Left lobe of liver (tissue), 2 donors: ENCODE measurements at regions not wholly inside any gene's neighbourhood (a gene's known extent, or its start where the extent isn't known, plus 50 kb on each side); places are given as distances from the start of the nearest gene placed in this dataset.
"Not testable (repeated sequence)": the region's sequence is repeated elsewhere in the genome, so short reads cannot be mapped to it uniquely, and the experiment has no call there.

Experiments used
- ATAC-seq: fragments of 200-7000 bp; cut with Tn5 transposase; one replicate; pipeline ENCODE4 v1.9.1; 2020; ENCODE audit warnings: mild to moderate bottlenecking, moderate library complexity
- DNase-seq: peaks from one replicate; pipeline ENCODE4 v3.0.0-alpha.2; 2020; ENCODE audit warnings: low spot score
- donor health status: DM: no; HTN: no; CAD: no; lungs with moderate emphysema.
- donor health status: DM: no; HTN: yes; CAD: no.

DNA sequence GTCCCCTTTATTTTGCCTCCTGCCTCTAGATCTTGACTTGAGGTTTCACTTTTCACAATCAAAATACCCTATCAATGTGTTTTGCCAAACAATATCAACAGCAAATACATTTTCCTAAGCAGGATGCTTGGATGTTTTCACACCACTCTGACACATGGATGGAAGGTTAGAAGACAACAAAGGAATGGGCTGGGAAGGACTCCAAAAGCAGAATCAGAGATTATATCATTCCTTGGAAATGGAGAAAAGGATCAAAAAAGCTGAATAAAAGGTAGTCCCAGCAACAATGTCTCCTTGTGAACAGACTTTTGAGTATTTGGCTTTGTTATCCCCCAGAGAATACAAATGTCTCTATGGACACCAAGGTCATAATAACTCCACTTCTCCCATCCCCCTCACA, 170.8 kb downstream of the ETAA1 start:
- ATAC-seq (no peak), DNase-seq (no peak)

DNA sequence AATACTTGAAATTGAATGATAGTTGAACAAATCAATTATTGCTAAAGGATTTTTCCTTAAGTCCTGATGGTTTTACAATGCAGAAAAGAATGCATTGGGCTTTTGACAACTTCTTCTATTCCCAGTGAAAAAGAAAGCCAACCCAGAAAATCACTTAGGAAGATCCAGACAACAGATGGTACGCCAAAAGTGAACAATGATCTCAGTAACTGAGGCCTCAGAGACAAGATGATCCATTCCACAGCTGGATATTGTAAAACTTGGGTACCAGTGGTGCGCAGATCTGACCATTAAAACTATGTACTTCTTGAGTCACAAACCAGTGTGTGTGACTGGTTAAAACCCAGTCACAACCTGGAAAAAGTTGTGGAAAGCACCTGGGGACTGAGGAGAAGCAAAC, 173.5 kb downstream of the ETAA1 start:
- ATAC-seq (no peak), DNase-seq (no peak)

DNA sequence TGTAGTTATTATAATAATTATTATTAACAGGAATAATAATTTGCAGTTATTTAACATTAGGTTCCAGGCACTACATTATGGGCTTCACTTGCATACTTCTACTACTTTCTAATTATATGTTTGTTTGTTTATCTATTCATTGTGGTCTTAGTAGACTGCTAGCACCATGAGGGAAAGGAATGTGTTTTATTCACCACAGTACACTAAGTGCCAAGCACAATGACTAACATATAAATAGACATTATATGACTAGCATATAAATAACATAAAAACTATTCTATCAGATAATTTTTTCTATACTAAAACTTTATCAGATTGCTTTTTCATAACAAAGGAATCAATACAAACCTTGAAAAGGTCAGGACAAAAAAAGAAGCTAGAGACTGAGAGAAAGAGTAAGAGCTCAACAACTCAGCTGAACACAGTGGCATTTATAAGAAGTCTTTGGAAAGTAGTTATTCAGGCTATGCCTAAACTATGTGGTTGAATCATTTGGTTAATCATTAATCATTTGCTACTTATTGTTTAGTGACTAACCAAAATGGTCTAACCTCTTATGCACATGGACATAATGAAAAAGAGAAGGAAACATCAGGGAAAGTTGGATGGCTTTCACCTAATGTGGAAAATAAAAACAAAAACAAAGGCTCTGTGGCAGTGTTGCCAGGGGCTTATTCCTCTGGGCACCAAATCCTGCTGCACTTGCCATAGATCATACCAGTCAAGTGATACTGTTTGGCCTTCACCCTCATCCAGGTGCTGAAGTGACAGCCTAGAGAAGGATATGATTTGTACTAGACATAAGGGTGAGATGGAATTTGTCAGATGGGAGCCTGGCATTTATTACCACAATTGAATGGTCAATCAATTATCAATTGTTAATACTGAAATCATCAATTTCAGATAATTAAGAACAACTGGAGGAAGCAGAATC, 174.9 kb downstream of the ETAA1 start:
- no peak for ATAC-seq
- no peak for DNase-seq

DNA sequence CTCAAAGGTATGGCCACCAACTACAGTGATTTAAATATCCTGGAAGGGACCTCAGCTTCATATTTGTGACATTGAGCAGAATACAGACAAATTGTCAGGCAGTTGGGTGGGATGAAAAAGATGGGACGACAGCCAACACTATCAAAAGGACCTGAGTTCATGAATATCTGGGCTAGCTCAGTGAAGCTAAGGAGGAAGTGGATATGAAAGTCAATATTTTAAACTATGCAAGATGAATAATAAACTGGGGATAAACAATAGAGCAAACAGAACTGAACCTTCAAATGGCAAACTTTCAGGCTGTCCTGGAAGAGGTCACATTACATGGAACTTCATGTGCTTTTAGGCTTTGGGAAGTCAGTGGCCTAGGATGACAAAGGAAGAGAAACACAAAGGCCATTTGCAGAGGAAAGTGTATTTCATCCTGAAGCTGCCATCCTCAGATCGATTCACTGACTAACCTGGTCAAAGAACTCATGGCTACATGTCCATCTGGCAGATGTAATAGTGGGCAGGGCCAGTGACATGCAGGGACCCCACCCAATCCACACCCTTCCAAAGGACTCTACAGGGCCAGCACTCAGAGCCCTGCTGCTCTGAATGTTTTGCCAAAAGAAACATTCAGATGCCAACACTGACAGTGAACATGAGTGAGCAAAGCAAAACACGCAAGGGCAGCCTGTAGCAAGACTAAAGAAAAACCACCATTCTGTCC, 175.7 kb downstream of the ETAA1 start:
- ATAC-seq, result no peak
- no peak for DNase-seq

DNA sequence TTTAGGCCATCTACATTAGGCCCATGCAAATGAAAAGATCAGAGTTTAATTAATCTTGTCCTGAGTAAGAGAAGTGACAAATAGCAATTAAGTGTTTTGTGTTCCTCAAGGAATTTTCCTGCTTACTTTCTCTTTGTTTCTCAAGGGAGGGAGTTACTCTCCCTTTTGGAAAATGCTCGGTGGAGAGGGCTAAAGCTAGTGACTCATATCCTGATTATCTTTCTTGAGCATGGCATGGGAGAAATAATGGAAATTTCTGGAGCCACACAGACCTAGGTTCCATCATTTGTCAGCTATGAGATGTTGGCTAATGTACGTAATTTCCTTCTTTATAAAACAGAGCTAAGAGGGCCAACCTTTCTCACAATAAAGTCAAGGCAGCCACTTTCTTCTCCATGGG, 177.1 kb downstream of the ETAA1 start:
- no peak for DNase-seq
- ATAC-seq, result no peak

DNA sequence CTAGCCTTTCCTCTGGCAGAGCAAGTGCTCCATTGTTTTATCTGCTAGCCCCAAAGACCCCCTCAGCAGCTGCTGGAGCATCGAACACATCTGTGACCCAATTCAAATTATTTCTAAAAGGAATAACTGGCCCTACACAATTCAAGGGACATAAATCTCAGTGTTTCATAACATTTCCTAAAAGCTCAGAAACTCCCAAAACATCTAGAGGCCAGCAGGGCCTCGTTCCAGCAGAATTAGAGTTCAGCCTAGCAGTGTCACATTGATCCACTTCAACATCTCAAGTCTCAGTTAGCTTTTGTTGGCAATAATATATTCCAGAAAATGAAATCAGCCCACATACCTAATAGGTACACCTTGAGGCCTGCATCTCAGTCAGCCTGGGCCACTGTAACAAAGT, 179.1 kb downstream of the ETAA1 start:
- no peak for DNase-seq

DNA sequence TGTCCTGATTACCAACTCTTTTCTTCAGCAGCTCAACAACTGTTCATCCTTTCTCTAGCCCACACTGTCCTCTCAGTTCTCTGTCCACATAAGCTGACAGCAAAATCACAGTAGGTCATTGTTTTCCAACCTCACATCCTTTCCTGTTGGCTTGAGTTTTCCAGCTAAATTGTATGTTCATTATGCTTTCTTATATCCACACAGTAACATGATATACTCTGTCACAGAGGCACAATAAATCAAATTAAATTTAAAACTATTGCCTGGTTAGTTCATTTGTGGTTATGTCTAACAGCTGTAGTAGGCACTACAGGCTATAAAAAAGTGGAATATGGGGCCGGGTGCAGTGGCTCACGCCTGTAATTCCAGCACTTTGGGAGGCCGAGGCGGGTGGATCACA, 179.9 kb downstream of the ETAA1 start:
- no peak for DNase-seq
- no peak for ATAC-seq

More for the DNA sequence above, 179.1 kb downstream of the ETAA1 start:
- ATAC-seq, result no peak

DNA sequence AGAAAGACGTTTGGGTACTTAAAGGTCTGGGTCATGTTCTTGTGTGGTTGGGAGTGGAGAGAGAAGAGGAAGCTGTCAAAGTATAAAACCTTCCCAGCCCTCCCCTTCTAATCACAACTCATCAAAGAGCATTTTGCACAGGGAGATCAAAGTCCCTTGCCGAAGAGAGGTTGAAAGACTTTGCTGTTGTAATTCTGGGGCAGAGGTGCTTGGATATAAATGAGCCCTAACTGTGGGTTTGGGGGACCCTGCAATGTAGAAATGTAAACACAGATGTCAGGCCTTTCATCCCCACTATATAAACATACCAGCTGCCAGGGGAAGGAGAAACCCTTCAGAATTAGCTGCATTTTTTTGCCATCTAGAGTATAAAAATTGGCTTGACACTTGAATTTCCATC, 182.1 kb downstream of the ETAA1 start:
- no peak for ATAC-seq
- no peak for DNase-seq

DNA sequence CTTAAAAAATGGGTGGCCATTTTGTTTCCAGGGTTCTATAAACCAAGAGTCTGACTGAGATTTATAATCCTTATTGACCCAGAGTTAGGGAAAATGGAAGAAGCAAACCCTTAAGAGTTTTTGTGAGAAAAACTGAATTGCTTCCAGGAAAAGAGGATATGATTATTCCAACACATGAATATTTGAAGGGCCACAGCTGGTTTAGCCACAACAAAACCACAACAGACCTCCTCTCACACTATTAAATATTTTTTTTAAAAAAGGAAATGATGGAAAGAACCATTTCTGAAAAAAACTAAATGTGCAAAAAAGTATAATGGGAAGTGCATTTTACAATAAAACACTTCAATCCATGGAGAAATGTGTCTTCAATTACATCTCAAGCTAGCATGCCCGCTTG, 182.7 kb downstream of the ETAA1 start:
- no peak for ATAC-seq
- no peak for DNase-seq

DNA sequence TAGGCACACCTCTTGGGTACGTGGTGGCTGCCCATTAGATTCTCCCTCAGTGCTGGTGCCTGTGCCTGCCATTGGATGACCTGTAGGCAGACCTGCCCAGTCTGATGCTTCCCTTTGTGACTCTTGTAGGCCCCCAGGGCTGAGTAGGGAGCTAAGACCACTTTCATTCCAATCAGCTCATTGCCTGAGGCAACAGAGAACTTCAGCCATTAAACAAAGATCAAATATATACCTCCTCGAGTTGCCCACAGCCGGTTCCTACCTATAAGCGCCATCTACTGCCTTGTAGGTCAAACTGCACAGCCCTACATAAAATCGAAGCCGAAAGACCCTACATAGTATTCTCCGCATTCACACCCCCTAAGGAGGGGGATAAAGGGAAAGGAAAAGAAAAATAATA, 184.6 kb downstream of the ETAA1 start:
- no peak for DNase-seq
- ATAC-seq, result no peak

DNA sequence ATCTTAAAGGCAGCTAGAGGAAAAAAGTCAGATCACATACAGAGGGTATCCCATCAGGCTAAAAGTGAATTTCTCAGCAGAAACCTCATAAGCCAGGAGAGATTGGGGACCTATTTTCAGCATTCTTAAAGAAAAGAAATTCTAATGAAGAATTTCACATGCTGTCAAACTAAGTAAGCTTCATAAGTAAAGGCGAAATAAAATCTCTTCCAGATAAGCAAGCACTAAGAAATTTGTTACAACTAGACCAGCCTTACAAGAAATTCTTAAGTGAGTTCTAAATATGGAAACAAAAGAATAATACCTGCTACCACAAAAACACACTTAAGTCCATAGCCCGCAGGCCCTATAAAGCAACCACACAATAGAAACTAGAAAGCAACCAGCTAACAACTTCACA, 186.1 kb downstream of the ETAA1 start:
- ATAC-seq (no peak), DNase-seq (no peak)

DNA sequence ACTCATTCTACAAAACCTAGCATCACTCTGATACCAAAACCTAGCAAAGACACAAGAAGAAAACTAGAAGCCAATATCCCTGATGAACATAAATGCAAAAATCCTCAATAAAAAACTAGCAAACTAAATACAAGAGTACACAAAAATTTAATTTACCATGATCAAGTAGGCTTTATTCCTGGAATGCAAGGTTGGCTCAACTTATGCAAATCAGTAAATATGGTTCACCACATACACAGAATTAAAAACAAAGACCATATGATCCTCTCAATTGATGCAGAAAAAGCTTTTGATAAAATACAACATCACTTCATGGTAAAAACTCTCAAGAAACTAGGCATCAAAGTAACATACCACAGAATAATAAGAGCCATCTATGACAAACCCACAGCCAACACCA, 188.3 kb downstream of the ETAA1 start:
- ATAC-seq (no peak), DNase-seq (no peak)

DNA sequence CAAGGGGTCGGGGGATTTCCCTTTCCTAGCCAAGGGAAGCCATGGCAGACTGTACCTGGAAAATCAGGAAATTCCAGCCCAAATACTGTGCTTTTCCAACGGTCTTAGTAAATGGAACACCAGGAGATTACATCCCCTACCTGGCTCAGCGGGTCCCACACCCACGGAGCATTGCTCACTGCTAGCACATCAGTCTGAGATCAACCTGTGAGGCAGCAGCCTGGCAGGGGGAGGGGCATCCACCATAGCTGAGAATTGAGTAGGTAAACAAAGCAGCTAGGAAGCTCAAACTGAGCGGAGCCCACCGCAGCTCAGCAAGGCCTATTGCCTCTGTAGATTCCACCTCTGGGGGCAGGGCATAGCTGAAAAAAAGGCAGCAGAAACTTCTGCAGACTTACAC, 192.0 kb downstream of the ETAA1 start:
- not testable (repeated sequence) for ATAC-seq, DNase-seq

DNA sequence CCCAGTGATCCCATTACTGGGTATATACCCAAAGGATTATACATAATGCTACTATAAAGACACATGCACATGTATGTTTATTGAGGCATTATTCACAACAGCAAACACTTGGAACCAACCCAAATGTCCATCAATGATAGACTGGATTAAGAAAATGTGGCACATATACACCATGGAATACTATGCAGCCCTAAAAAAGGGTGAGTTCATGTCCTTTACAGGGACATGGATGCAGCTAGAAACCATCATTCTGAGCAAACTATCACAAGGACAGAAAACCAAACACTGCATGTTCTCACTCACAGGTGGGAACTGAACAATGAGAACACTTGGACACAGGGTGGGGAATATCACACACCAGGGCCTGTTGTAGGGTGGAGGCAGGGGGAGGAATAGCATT, 197.4 kb downstream of the ETAA1 start:
- ATAC-seq, DNase-seq: not testable (repeated sequence)

DNA sequence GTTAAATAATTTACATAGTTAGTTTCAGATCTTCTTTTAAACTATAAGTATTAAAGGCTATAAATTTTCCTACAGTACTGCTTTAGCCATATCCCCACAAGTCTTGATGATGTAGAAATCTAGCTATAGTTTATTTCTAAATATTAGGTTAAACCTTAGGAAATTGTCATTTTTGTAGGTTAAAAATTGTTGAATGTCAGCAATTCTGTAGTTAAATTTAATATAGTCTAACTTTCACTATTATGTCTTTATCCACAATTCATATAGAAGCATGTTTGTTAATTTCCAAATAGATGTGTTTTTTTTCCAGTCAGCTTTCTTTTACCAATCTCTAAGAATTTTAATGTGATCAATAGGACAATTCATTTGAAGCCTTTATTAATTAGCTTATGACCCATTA, 199.7 kb downstream of the ETAA1 start:
- ATAC-seq (no peak), DNase-seq (no peak)

DNA sequence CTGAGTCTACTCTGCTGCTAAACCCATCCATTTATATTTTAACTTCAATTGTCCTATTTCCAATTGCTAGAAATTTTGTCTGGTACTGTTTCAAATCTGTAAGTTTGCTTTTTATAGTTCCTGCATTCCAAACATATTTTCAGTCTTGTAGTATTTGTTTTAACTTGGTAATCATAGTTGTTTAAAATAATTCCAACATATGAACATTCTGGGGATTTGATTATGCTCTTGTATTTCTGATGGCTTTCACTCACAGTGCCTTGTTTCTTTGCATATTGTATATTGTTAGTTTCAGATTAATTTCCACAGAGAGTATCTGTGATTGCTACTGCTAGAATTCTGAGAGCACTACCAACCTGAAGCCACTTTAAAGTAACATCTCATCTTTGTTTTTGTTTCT, 202.4 kb downstream of the ETAA1 start:
- ATAC-seq (no peak), DNase-seq (no peak)

DNA sequence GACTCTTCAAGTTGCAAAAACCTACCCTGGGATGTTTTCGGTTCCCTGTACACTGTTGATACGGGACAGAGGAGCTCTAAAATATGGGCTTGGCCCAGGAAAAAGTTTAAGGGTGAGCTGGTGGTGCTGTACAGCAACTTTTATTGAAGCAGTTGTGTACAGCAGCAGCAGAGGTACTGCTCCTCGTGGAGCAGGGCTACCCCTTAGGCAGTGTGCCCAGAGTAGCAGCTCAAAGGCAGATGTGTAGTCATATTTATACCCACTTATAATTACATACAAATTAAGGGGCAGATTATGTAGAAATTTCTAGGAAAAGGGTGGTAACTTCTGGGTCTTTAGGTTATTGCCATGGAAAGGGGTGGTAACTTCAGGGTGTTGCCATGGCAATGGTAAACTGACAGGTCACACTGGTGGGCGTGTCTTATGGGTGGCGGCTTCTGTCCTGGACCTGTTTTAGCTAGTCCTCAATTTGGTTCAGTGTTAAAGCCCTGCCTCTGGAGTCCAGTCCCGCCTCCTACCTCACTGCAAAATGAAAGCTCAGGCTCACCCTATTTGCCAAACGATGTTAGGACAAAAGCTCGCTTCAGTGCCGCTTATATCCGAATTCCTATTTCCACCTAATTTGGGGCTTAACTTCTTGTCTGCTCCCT, 203.2 kb downstream of the ETAA1 start:
- ATAC-seq (no peak), DNase-seq (no peak)

DNA sequence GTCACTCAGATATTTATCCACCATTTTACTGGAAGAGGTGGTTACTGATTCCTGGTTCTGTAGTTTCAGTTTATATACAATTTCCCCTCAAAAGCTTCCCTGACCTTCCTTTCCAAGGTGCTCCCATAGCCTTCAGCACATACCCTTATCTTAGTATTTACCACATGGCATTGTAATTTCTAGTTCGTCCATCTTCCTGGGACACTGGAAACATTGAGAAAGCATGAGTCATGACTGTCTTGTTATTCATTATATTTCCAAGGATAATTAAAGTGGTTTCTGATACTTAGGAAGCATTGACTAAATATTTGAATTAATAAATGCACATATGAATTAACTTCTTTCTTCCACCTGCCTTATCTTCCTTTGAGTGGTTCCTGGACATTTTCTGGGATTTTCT, 203.8 kb downstream of the ETAA1 start:
- no peak for DNase-seq
- ATAC-seq, result no peak

DNA sequence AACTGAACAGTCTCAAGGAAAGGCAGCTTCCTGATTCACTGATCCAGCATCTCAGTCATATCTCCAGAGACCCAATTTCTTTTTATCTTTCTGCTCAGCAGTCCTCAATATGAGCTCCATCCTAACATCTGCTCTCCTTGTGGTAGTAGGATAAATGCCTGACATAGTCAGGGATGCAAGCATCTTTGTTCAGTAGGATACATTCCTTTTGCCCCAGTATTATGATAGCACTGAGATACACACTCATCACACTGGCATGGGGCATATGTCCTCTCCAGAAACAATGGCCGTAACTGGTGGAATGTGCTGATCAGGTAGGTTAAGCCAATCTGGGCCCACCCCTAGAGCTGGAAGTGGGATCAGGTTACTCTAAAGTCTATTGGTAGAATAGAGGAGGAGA, 207.2 kb downstream of the ETAA1 start:
- DNase-seq (no peak), ATAC-seq (no peak)

DNA sequence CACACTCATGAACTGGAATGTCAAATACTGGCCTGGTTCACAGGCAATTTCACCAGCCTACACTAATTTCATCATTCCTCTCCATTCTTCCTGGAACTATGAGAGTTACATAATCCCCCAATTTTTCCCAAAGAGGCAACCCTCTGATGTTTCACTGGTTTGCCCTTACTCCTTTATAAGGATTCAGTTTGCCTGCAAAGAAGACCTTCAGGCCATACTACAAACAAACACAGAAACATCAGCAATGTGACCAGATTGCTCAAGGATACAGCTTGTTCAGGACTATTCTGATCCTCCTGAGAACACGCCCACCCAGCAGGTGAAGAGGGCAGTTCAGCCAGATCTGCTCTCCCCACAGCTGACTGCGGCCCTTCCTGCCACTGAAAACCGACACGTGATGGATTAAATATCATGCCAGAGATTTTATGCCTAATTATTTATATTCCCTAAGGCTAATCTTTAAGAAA, 215.5 kb downstream of the ETAA1 start:
- ATAC-seq (no peak), DNase-seq (no peak)

DNA sequence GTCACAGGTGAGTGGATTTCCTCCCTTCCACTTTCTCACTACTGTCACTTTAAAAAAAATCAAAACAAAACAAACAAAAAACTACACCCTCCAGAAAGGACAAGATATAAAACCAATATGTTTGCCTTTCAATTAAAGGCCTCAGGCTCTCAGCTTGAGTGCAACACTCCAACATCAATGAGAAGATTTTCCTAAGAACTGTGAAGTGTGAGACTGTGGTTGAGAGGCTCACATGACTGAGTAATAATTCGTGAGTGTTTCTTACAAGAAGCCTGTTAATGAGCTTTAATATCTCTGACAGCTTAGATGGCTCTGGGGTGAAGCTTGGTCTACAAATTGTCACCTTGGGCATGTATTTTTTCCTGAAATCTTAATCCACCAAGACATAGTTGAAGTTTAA, 216.1 kb downstream of the ETAA1 start:
- ATAC-seq (no peak), DNase-seq (no peak)

DNA sequence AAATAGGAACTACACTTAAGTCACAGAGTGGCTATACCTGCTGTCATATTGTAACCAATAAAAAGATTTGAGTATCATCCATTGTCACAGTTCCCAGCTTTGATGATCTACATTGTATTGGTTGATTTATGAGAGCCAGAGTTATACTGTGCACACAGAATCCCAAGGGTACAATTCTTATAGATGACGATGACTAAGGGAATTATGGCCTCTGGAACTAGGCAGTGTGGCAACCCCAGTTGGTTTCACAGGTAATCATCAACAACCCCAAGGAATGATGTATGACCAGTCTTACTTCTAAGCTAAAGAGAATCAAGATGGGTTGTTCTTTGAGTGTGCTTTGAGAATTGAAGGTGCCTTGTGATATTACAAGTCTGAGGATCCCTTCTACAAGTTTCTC, 217.3 kb downstream of the ETAA1 start:
- ATAC-seq (no peak), DNase-seq (no peak)
